DOHH2 (cell line): ENCODE measurements at regions not wholly inside any gene's neighbourhood (a gene's known extent, or its start where the extent isn't known, plus 50 kb on each side); places are given as distances from the start of the nearest gene placed in this dataset.

Experiments used
- EZH2phosphoT487 ChIP-seq: fragments of 200-600 bp; sonication (generic); IDR thresholded peaks from 2 replicates; pipeline ENCODE4 v1.6.1; 2017; ENCODE audit warnings: borderline replicate concordance, mild to moderate bottlenecking, antibody characterized with exemption, low read length, moderate library complexity, mixed read lengths
- TF ChIP-seq, protein P1 (sequence below): fragments of 200-600 bp; sonication (generic); IDR thresholded peaks from one replicate; pipeline ENCODE4 v1.5.1; 2014; ENCODE audit warnings: antibody characterized with exemption, mild to moderate bottlenecking, low read depth, low read length; ENCODE audit not compliant: poor library complexity, severe bottlenecking

DNA sequence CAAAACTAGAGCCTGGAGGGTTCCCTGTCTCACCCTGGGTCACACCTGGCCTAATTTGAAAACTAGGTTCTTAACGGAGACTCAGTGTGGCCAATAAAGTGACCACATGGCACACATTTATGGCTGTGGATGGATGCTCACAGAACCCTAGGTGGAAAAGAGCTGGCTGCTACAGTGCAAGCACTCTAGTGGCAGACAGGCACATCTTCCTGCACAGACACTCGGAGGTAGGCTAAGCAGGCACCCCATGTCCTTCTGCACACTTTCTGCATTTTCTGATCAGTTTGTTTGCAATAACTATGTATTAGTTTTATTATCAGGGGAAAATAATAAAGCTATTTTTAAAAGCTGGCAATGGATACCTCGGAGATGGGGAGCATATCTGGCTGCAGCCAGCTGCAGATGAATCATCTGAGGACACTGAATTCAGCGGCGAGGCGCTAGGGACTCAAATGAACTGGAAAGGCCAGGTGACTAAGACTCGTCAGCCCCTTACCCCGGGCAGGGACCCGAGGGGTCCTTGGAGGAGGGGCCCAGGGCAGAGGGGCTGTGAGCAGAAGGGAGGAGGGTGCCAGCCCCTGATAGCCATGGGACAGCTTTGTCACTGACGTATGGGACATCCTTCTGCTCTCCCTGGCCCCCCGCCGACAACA is 96.2 kb downstream of the OLFM1 start:
- TF ChIP-seq, protein P1, sequence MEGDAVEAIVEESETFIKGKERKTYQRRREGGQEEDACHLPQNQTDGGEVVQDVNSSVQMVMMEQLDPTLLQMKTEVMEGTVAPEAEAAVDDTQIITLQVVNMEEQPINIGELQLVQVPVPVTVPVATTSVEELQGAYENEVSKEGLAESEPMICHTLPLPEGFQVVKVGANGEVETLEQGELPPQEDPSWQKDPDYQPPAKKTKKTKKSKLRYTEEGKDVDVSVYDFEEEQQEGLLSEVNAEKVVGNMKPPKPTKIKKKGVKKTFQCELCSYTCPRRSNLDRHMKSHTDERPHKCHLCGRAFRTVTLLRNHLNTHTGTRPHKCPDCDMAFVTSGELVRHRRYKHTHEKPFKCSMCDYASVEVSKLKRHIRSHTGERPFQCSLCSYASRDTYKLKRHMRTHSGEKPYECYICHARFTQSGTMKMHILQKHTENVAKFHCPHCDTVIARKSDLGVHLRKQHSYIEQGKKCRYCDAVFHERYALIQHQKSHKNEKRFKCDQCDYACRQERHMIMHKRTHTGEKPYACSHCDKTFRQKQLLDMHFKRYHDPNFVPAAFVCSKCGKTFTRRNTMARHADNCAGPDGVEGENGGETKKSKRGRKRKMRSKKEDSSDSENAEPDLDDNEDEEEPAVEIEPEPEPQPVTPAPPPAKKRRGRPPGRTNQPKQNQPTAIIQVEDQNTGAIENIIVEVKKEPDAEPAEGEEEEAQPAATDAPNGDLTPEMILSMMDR: no peak
- TF ChIP-seq EZH2phosphoT487: no peak
